KMS-11 (cell line): ENCODE measurements at regions not wholly inside any gene's neighbourhood (a gene's known extent, or its start where the extent isn't known, plus 50 kb on each side); places are given as distances from the start of the nearest gene placed in this dataset.

Experiments used
- H2AFZ ChIP-seq: fragments of 200-600 bp; sonication (generic); 2 replicates; pipeline ENCODE4 v1.6.1; 2016; ENCODE audit warnings: antibody characterized with exemption, mixed run types, low read depth
- H3K27ac ChIP-seq: fragments of 200-600 bp; sonication (generic); 2 replicates; pipeline ENCODE4 v1.6.1; 2016; ENCODE audit warnings: mild to moderate bottlenecking, mixed run types
- H3K27me3 ChIP-seq: fragments of 200-600 bp; sonication (generic); 2 replicates; pipeline ENCODE4 v1.6.1; 2017; ENCODE audit warnings: mild to moderate bottlenecking, low read depth, mixed run types, moderate library complexity; ENCODE audit not compliant: insufficient read depth
- H3K36me3 ChIP-seq: fragments of 200-600 bp; sonication (generic); 2 replicates; pipeline ENCODE4 v1.6.1; 2017; ENCODE audit warnings: mild to moderate bottlenecking, mixed run types; ENCODE audit not compliant: insufficient read depth
- H3K4me1 ChIP-seq: fragments of 200-600 bp; sonication (generic); 2 replicates; pipeline ENCODE4 v1.6.1; 2016; ENCODE audit warnings: mild to moderate bottlenecking, low read depth, mixed run types; ENCODE audit not compliant: poor library complexity, severe bottlenecking
- H3K4me2 ChIP-seq: fragments of 200-600 bp; sonication (generic); 2 replicates; pipeline ENCODE4 v1.7.0; 2016; ENCODE audit warnings: mild to moderate bottlenecking, mixed run types
- H3K4me3 ChIP-seq: fragments of 200-600 bp; sonication (generic); IDR thresholded peaks from 2 replicates; pipeline ENCODE4 v1.6.1; 2017; ENCODE audit warnings: low read depth, low read length, mixed read lengths; ENCODE audit not compliant: insufficient read depth
- H3K79me2 ChIP-seq: fragments of 200-600 bp; sonication (generic); 2 replicates; pipeline ENCODE4 v1.6.1; 2016; ENCODE audit warnings: low read depth, mixed run types; ENCODE audit not compliant: insufficient read depth
- H3K9ac ChIP-seq: fragments of 200-600 bp; sonication (generic); 2 replicates; pipeline ENCODE4 v1.6.1; 2016; ENCODE audit warnings: mild to moderate bottlenecking, mixed run types
- H4K20me1 ChIP-seq: fragments of 200-600 bp; sonication (generic); 2 replicates; pipeline ENCODE4 v1.6.1; 2016; ENCODE audit warnings: mild to moderate bottlenecking, mixed run types; ENCODE audit not compliant: insufficient read depth
- CTCF ChIP-seq: fragments of 200-600 bp; sonication (generic); conservative IDR thresholded peaks from 2 replicates; pipeline ENCODE4 v1.6.1; 2017; ENCODE audit warnings: low read depth, mild to moderate bottlenecking, antibody characterized with exemption, low read length, moderate library complexity, mixed read lengths

- no peak overlapping the region for H3K4me3 ChIP-seq
- H3K27ac ChIP-seq: no peak overlapping the region
- H3K27me3 ChIP-seq: no peaks in the 10 kb centered on the region
- no peaks in the 10 kb centered on the region for H4K20me1 ChIP-seq
- no peak for TF ChIP-seq CTCF
- no peak overlapping the region for H3K4me2 ChIP-seq
- H2AFZ ChIP-seq: no peak overlapping the region
- no peaks in the 10 kb centered on the region for H3K4me1 ChIP-seq
- no peak overlapping the region for H3K9ac ChIP-seq
- no peaks in the 10 kb centered on the region; the same call in 1 of the 2 replicates for H3K36me3 ChIP-seq
- no peaks in the 10 kb centered on the region for H3K79me2 ChIP-seq
These were observed 459.3 kb upstream of the AGTR1 start for GRCh38 chr3:148238421-148238821.

- H3K27me3 ChIP-seq: no peaks in the 10 kb centered on the region
- no peak for TF ChIP-seq CTCF
- no peak overlapping the region for H3K4me2 ChIP-seq
- H3K4me1 ChIP-seq: no peaks in the 10 kb centered on the region
- H3K79me2 ChIP-seq: no peaks in the 10 kb centered on the region
- H2AFZ ChIP-seq: no peak overlapping the region
- no peak overlapping the region for H3K4me3 ChIP-seq
- H4K20me1 ChIP-seq: no peaks in the 10 kb centered on the region
- no peak overlapping the region for H3K27ac ChIP-seq
- H3K36me3 ChIP-seq: no peaks in the 10 kb centered on the region
- no peak overlapping the region for H3K9ac ChIP-seq
These were observed 457.4 kb upstream of the AGTR1 start for GRCh38 chr3:148240351-148240750.

GRCh38 chr3:148243609-148244008 lies 454.1 kb upstream of the AGTR1 start:
- Histone ChIP-seq H3K4me2 (no peak overlapping the region), H4K20me1 (no peaks in the 10 kb centered on the region), H3K27ac (no peak overlapping the region), H3K36me3 (no peaks in the 10 kb centered on the region), H3K9ac (no peak overlapping the region), H3K79me2 (no peaks in the 10 kb centered on the region), H3K4me1 (no peaks in the 10 kb centered on the region), H3K4me3 (no peak overlapping the region), H2AFZ (no peak overlapping the region), H3K27me3 (no peaks in the 10 kb centered on the region)
- no peak for TF ChIP-seq CTCF

GRCh38 chr3:148246291-148246923 lies 451.3 kb upstream of the AGTR1 start:
- no peak overlapping the region for H2AFZ ChIP-seq
- H3K79me2 ChIP-seq: no peaks in the 10 kb centered on the region
- H3K9ac ChIP-seq: no peak overlapping the region
- no peak overlapping the region for H3K4me2 ChIP-seq
- H4K20me1 ChIP-seq: no peaks in the 10 kb centered on the region
- H3K4me3 ChIP-seq: no peak overlapping the region
- H3K36me3 ChIP-seq: no peaks in the 10 kb centered on the region
- no peaks in the 10 kb centered on the region for H3K27me3 ChIP-seq
- TF ChIP-seq CTCF: no peak
- H3K27ac ChIP-seq: no peak overlapping the region
- no peaks in the 10 kb centered on the region for H3K4me1 ChIP-seq
